ENCODE measurements at regions not wholly inside any gene's neighbourhood (a gene's known extent, or its start where the extent isn't known, plus 50 kb on each side); places are given as distances from the start of the nearest gene placed in this dataset.
"Not testable (repeated sequence)": the region's sequence is repeated elsewhere in the genome, so short reads cannot be mapped to it uniquely, and the experiment has no call there.

DNA sequence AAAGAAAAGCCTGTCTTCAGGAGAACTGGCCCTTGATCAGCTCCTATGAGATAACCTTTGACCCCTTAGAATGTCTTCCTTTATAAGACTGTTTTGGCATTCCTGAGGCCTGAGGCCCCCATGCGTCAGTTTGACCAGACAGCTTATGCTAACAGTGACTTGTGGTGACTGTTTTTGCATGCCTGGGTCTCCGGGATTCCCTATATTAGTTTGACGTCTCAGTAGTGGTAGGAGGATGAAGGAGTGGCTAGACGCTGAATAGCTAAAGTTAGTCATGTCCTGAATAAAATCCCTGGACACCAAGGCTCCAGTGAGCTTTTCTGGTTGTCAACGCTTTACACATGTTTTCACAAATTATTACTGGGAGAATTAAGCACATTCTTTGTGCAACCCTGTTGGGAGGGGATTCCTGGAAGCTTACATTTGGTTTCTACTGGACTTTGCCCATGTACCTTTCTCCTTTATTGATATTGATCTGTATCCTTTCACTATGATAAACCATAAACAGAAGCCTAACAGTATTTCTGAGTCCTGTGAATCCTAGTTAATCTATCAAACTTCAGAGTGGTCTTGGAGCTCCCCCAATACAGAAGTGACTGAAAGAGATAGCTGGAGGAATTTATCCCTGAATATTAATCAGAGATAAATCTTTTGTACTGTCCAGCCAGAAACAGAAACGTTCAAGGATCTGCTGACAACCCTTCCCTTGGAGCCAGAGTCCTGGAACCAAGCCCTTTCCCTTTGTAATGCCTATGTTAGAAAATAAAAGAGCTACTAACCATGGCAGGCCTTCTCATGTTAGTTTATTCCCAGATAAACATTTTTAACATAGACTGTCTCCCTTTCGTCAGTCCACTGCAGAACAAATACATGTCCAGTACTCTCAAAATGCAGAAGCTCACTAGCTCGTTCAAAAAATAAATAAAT lies 479.2 kb downstream of the RPS29 start:
- DNase-seq, result no peak

DNA sequence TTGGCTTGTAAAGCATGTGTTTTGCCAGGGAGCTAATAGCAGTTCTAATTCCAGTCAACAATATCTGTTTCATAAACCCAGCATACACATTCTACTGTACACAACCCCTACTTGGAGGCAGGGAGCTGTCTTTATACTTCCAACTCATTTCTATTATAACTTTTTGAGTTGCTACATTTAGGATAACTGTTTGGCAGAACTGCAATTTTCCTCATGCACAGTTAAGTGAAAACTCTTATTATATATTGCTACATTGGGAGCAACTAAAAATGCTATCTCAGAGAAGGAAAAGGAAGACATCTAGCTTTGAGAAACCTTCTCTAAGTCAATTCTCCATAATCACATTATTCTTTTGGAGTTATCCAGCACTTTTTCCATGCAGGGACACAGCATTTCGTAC lies 480.2 kb downstream of the RPS29 start:
- DNase-seq, result no peak

DNA sequence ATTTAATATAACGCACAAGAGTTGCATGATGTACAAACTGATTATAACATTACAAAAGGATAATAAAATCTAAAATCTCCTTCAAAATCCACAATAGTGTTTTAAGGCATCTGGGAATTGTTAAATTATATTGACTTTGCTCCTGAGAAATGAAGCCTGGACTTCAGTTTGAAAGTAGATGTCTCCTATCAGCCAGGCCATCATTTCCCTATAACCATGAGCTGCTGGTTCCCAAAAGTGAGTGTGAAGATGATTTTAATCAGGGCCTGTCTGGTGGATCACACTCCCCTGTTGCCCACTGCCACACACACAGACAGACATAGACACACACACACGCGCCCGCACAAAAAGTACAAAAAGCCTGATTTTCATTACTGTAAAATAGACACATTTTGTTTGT lies 480.7 kb downstream of the RPS29 start:
- no peak for DNase-seq

DNA sequence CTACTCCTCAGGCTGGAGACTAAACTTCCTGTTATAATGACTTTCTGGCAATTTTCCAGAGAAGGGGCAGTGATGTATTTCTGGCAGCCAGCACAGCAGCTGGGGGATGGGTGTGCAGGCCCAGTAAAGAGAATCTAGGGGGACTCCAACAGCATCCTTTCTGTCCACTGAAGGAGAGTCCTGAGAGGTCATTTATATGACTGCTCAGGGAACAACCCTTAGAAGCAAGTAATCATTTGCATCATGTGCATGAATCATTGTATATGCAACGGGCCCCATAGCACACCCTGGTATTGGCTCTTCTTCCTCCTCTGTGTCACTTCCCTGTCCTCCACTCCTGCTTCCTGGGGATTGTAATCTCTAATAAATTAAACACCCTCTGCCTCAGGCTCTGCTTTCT lies 493.8 kb downstream of the RPS29 start:
- DNase-seq, result no peak

DNA sequence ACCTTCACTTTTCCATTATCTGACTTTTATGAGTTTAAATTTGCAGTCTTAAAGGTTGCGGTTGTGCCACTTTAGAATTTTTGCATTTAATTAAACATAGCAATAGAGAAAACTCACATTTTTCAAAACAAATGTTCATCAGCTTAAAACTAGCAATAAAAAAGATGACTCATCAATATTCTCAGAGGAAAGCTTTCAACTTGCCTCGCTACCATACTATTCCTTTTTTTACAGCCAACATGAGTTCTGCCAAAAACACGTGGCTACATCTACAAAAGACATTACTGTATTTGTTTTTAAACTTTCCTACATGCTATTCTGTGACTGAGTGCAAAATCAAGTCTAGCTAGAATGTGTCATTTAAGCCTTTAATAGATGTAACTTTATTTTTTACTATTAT lies 497.1 kb downstream of the RPS29 start:
- DNase-seq, result no peak

DNA sequence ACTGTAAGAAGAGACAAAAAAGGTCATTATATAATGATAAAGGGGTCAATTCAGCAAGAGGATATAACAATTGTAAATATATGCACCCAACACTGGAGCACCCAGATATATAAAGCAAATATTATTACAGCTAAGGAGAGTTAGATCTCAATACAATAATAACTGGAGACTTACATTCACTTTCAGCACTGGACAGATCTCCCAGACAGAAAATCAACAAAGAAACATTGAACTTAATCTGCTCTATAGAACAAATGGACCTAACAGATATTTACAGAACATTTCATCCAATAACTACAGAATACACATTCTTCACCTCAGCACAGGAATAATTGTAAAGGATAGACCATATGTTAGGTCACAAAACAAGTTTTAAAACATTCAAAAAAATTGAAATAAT lies 512.9 kb downstream of the RPS29 start:
- DNase-seq, result not testable (repeated sequence)

DNA sequence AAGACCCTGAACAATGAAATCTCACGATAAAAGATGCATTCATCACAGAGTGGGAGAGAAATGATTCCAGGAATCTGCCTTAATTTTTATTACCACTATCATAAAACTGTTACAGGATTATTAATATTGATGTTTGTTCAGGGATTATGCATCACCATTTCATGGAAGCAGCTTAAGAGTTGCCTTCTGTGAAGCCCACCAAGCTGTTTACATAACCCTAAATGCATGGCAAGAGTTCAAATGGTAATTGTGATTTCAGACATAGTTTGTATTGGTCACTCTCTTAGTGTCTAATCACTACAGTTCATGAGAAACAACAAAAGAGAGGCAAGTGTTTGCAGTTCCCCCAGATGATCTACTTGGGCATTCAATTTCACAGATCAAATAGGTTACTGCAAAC lies 527.7 kb downstream of the RPS29 start:
- DNase-seq, result no peak

DNA sequence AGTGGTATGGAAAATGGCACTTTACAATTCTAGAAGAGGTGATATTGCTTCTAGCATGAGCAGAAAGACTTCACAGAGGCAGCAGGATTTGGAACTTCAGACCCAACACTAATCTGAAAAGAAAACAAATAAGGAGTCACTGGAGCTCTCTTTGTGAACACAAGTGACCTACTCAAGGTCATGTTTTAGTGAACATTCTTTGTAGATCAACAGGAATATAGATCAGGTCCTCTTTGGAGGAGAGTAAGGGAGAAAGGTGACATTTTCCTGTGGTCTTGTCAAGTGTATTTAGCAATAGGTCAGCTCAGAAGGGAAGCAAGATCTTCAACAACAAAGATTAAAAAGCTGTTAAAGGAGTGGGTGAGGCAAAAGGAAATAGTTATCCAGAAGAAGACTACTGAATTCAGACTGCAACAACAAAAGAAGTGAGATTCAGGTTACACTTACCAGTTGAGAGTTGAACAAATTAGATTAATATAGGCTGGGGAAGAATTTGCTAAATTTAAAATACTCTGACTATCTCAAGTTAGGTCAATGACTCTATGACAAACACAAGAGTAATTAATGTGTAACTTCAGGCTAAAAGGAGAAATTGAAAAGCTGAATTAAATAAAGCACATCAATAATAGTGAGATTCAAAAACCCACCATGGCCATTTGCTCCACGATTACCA lies 528.2 kb downstream of the RPS29 start:
- DNase-seq, result no peak

DNA sequence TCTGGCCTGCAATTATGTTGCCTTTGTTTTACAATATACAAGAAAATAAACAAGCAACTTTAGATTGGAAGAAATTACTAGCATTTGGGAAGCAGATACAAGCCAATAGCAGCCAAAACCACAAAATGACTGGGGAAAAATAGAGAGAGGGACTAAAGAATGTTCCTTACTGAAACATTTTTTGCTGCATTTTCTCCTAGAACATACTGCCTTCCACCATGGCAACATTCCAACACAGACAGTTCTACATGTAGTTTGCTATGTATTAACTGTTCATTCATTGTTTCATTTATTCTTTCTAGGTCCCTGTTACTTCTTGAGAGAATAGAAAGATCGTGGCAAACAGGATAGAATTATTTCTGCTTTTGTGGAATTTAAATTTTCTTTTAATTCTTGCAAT lies 530.2 kb downstream of the RPS29 start:
- DNase-seq, result no peak

DNA sequence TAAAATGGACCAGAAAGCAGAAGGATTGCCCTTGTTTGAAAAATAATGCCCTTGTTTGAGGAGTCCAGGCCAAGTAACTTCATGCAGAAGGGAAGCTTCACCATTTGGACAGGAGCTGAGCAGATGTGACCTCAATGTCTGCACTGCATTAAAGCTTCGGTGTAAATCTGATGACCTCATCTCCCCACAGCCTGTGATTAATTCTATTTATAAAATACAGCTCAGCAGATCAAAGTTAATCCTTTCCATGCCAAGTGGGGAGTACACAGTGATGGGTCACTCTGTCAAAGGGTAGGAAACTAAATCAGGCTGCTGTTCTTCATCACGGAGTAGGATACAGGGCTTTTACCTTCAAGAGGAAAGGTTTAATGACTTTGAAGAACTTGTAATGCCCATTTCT lies 533.7 kb downstream of the RPS29 start:
- DNase-seq, result no peak

DNA sequence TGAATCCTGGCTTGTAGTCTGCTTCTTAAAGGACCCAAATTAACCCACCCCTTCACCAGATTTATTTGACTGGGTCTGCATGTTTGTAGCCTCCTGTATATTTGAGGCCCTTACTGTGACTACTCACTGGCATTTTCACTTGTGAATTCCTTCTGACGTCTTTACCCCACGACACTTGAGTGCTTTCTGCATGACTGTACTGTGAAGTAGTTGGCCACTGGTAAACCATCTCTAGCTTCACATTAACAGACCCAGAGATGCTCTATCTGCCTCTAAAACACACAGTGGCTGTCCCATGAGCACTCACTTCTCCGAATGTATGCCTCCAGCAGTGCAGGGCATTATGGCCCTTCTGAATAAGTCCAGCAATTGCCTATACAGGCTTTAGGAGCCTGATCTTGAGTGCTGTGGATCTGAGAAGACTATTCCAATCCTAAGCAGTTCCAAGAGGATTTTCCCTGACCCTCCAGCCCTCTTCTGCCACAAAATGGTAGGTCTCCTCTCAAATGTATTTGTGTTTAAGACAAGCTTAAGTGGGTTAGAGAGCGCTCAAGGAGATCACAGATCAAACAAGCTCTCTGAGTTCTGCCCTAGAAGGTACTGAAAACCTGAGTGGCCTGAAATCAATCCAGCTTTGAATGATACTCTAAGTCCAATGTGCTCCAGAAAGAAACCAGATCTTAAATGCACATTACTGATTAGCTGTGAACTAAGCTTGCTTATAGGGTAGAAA lies 534.7 kb downstream of the RPS29 start:
- DNase-seq, result no peak

DNA sequence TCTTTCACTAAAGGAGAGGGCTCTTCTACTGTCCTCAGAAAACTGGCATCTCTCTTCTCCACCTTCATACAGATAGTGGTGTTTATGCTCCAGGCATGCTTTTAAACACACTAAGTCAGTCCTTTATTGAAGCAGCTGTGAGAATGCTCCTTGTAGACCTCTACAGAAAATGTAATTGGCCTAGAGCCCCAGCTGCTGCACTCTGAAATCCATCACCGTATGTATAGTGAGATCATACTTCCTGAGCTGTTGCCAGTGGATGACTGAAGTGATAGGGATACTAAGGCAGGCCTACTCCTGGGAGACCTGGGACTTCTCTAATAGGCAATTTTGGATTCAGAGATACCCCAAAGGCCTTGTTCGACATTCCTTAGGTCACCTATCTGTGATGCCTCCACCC lies 535.4 kb downstream of the RPS29 start:
- no peak for DNase-seq

DNA sequence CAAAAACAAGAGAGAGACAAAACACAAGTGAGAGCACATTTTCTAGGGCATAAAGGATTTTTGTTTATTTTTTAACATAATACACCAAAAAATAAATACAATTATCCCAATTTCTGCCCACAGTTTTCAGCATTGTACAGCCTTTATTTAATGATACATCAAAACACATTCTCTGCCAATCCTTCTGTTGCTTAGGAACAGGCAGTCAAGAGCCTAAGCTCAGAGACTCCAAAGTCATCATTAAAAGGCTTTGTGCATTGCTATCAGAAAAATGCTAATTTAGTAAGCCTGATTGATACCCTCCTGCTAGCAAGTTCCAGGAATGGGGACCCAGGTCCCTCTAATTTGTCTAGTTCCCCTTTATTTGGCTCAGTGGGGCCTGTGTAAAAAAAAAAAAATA lies 536.5 kb downstream of the RPS29 start:
- no peak for DNase-seq

DNA sequence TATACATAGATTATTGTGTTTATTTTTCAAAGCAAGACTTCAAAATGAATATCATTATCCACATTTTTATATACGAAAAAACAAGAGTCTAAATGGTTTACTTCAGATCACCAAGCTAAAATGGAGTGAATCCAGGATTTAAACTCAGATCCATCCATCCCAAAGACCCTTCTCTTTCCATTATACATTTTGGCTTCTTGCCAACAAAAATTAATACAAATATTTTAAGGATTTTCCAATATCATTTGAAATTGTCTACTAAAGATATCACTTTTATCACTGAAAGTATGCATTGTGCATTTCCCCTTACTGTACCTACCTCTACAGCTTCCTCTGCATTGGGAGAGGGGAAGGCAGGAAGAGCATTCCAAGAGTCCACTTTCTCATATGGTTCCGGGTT lies 541.2 kb downstream of the RPS29 start:
- no peak for DNase-seq

DNA sequence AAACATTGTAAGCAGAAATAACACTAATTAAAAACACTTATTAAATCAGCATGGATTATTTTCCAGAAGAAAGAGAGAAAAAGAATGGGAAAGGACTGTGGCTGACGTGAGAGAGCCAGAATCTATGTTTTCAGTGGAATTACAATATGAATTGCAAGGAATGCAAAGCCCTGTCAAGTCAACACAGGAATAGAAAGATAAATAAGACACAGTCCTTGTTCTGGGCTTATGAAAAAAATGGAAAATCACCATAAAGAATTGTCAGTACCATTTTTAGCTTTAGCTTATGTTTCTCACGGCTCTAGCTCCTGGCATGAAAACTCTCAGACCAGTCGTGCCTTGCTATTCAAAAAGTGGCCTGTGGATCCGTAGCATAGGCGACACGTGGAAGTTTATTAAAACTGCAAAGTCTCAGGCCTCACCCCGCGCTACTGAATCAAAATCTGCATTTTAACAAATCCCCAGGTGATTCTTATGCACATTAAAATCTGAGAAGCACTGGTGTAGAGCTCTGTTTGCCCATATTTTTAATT lies 549.1 kb downstream of the RPS29 start:
- no peak for DNase-seq

DNA sequence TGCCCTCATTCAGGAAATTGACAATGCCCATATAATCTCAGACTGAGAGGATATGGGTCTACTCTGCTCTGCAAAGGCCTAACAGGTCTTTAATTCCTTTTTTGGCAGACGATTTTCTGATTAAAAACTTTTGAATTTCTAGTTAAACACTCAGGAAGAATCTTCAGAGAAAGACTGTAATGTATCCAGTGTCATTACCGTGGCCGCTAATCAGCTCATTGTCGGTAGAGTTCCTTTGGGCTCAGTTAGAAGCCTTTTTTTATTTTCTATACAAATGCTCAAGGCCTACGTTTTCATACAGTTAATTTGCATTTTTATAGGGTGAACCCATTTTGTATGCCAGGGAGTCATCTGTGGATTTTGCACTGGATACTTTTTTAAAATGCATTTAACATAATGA lies 549.9 kb downstream of the RPS29 start:
- no peak for DNase-seq

DNA sequence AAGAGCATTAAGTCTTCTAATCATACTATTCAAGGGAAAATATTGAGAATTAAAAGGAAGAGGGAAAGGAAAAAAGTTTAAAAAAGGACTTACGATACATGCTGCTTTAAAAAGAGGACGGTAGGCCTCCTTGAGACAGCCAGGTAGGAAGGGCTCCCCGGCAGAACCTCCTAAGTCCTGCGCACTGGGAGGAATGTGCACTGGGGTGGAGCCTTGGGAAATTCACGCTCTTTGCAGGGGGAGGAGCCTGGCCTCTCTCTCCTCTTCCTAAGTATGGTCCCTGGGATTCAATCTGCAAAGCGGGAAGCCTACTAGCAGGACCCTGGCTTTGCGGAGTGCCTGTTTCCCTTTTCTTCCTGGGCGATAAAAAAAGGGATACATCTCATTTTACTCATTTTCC lies 553.0 kb downstream of the RPS29 start:
- no peak for DNase-seq

DNA sequence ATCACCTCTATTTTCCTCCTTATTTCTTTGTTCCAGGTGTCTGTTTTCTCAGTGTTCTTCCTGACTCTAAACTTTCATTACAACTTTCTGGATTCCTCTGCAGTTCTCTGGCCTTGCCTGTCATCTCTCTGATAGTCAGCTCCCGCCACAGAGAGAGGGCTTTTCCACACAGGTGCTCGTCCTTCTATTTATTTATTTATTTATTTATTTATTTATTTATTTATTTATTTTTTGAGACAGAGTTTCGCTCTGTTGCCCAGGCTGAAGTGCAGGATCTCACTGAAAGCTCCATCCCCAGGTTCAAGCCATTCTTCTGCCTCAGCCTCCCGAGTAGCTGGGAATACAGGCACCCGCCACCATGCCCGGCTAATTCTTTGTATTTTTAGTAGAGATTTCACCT lies 554.5 kb downstream of the RPS29 start:
- DNase-seq, result not testable (repeated sequence)

DNA sequence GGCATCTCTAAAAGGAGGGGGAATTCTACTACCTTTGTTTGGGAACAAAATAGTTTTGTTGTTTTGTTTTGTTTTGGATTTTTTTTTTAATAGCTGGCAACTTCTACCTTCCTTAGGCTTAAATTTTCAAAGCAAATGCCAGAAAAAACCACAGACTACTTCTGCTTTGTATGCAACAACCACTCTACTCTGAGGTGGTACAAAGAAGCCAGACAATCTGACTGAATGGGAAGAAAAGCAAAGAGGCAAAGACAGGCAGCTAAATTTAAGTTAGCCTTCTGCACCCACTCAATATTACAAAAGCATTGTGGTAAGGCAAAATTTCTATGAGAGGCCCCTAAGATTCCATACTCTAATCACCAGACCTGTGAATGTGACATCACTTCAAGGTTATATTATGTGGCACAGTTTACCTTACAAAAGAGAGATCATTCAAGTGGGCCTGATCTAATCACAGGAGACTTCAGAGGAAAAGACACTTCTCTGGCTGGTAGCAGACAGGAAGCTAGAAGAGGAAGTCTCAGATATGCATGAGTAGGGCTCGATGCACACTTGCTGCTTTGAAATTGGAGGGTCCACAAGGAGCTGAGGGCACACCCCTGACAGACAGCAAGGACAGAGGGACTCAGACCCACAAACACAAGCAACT lies 566.6 kb downstream of the RPS29 start:
- DNase-seq, result no peak

DNA sequence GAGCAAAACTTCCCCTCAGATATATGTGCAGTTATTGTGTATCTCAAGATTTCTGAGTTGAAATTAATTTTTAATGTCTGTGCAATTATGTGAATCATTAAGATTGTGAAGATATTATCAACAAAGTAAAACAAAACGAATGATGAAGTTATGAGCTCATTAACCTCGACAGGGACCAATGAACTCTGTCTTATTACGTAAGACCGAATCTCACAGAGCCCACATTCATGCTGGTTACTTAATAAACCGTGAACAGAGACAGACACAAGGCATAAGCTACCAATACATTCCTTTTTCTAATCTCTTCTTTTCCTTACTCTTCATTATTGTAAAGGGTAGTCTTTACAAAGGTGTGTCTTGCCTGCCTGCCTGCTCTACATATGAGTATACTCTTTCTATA lies 568.7 kb downstream of the RPS29 start:
- DNase-seq, result no peak

DNA sequence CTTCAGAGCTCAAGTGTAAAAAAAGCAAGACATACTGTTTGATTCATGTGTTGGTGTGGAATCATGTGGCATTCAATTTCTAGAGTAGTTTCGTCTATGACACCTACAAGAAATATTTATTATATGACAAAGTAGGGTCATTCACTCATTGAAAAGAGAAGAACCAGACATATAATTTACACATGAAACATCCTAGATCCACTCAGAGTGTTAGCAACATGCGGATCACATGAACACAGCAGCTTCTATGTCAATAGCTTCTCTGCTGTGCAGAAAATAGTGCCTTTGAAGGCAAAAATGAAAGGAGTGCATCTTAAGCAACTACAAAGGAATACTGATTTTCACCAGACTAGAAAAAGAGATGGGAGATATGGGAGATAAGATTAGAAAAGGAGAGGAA lies 569.8 kb downstream of the RPS29 start:
- DNase-seq, result no peak

DNA sequence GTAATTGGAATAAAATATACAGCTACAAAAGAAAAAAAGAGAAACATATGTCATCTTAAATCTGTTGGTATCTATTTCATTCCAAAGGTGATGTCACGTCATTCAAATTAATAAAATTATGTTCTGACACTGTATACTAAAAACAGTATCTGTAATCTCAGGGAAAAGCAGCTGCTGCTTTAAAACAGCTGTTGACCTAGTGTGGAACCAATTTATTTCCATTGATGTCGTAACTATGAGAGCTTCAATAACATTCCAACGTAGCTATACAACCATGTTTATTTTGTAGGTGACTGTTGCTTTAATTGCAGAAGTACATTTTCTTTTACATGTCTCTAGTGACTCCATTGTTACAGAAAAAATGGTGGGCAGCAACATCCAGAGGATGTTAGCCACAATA lies 571.7 kb downstream of the RPS29 start:
- DNase-seq, result no peak

DNA sequence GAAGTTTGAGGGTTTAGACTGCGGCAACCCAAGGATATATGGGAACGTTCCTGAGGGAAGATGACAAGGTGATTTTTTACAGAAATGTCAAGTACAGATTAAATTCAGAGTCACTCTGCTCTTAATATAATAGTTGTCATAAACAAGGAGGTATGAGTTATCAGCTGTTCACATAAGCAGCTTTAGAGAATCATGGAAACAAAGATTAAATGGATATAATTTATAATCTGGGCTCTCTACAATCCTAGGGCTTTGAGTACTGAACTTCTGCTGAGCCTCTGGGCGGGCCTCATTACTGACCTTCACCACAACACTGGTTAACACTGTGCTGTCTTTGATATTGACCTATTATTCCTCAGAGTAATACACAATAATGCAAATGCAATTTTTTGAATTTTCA lies 577.8 kb downstream of the RPS29 start:
- DNase-seq, result no peak

Data from NCI-H446 (cell line).